ENCODE measurements at regions not wholly inside any gene's neighbourhood (a gene's known extent, or its start where the extent isn't known, plus 50 kb on each side); places are given as distances from the start of the nearest gene placed in this dataset.

GRCh38 chr11:45035413-45035812, 84.7 kb upstream of the TP53I11 start:
- TF ChIP-seq CTCF (IDR thresholded peaks at IDR 0.05; ENCODE audit: insufficient read depth, low read depth, low read length, missing control alignments): no peak
- no peak for DNase-seq (ENCODE audit: low read depth)
- H3K4me3 ChIP-seq (ENCODE audit: low read depth, low read length): no peak overlapping the region

GRCh38 chr11:45036010-45036409, 85.3 kb upstream of the TP53I11 start:
- no peak for TF ChIP-seq CTCF (IDR thresholded peaks at IDR 0.05; ENCODE audit: insufficient read depth, low read depth, low read length, missing control alignments)
- no peak for DNase-seq (ENCODE audit: low read depth)
- no peak overlapping the region for H3K4me3 ChIP-seq (ENCODE audit: low read depth, low read length)

- H3K4me3 ChIP-seq (ENCODE audit: low read depth, low read length): no peak overlapping the region
- no peak for DNase-seq (ENCODE audit: low read depth)
- TF ChIP-seq CTCF (IDR thresholded peaks at IDR 0.05; ENCODE audit: insufficient read depth, low read depth, low read length, missing control alignments): no peak
These were observed 86.0 kb upstream of the TP53I11 start for GRCh38 chr11:45036733-45037132.

- no peak for DNase-seq (ENCODE audit: low read depth)
- H3K4me3 ChIP-seq (ENCODE audit: low read depth, low read length): no peak overlapping the region
- no peak for TF ChIP-seq CTCF (IDR thresholded peaks at IDR 0.05; ENCODE audit: insufficient read depth, low read depth, low read length, missing control alignments)
These were observed 86.8 kb upstream of the TP53I11 start for GRCh38 chr11:45037434-45038005.

- DNase-seq (ENCODE audit: low read depth): no peak
- H3K4me3 ChIP-seq (ENCODE audit: low read depth, low read length): no peak overlapping the region
- no peak for TF ChIP-seq CTCF (IDR thresholded peaks at IDR 0.05; ENCODE audit: insufficient read depth, low read depth, low read length, missing control alignments)
These were observed 88.2 kb upstream of the TP53I11 start for GRCh38 chr11:45038923-45039322.

GRCh38 chr11:45041596-45041995, 90.9 kb upstream of the TP53I11 start:
- no peak for TF ChIP-seq CTCF (IDR thresholded peaks at IDR 0.05; ENCODE audit: insufficient read depth, low read depth, low read length, missing control alignments)
- H3K4me3 ChIP-seq (ENCODE audit: low read depth, low read length): no peak overlapping the region
- DNase-seq (ENCODE audit: low read depth): no peak

GRCh38 chr11:45042560-45042959, 91.9 kb upstream of the TP53I11 start:
- no peak for TF ChIP-seq CTCF (IDR thresholded peaks at IDR 0.05; ENCODE audit: insufficient read depth, low read depth, low read length, missing control alignments)
- DNase-seq (ENCODE audit: low read depth): no peak
- no peak overlapping the region for H3K4me3 ChIP-seq (ENCODE audit: low read depth, low read length)

Measured in GM12865 (cell line).